Endothelial cell of umbilical vein (primary cell): ENCODE measurements at regions not wholly inside any gene's neighbourhood (a gene's known extent, or its start where the extent isn't known, plus 50 kb on each side); places are given as distances from the start of the nearest gene placed in this dataset.
A peak's percentile ranks its signal among the peaks of the same experiment; 100 is the strongest.

Experiments
- BruUV-seq: library from RNA; stranded (reverse); fragments of 400-500 nt; replicated peaks from 2 replicates; lab custom pipeline; 2021; lab: Mats Ljungman, UMichigan
- CTCF ChIA-PET: fragments of 300-600, 350-600 bp; sonication (Branson Sonifier 250); formaldehyde crosslinking; loops from one replicate; lab custom pipeline; 2021; ENCODE audit warnings: antibody characterized with exemption, inconsistent platforms; lab: Charles Lee
- POLR2A ChIA-PET: fragments of 300-600, 350-600 bp; sonication (Branson Sonifier 250); formaldehyde crosslinking; loops from one replicate; lab custom pipeline; 2021; ENCODE audit warnings: antibody characterized with exemption, inconsistent platforms; lab: Charles Lee
- DNase-seq: peaks from one replicate; pipeline ENCODE4 v3.0.0-alpha.2; 2011; ENCODE audit warnings: low read depth, low spot score
- FAIRE-seq: peaks from 2 replicates; lab custom pipeline; 2011; peaks lifted over from hg19 to GRCh38; lab: Jason Lieb, UNC
- H2AFZ ChIP-seq: 2 replicates; pipeline ENCODE4 v1.6.0; 2012; ENCODE audit warnings: low read depth, low read length, control low read depth, inconsistent platforms
- H3K27ac ChIP-seq: 2 replicates; pipeline ENCODE4 v1.5.1; 2011; ENCODE audit warnings: low read depth, mild to moderate bottlenecking, control low read depth, low read length, moderate library complexity; ENCODE audit not compliant: insufficient read depth
- H3K27me3 ChIP-seq, 2 experiments: 2 replicates each; pipeline versions ENCODE4 v1.6.0 to v1.6.1; 2011; ENCODE audit warnings: low read length in 2 of 2, mixed read lengths in 1 of 2; ENCODE audit not compliant: control insufficient read depth in 2 of 2, insufficient read depth in 2 of 2
- H3K36me3 ChIP-seq, 2 experiments: 2 replicates in 1 of 2; 3 replicates in 1 of 2; pipeline ENCODE4 v1.5.1; 2011; ENCODE audit warnings: low read length in 2 of 2, mild to moderate bottlenecking in 1 of 2, moderate library complexity in 1 of 2; ENCODE audit not compliant: control insufficient read depth in 2 of 2, insufficient read depth in 2 of 2; ENCODE audit errors: extremely low read depth in 1 of 2
- H3K4me1 ChIP-seq: 3 replicates; pipeline ENCODE4 v1.5.1; 2011; ENCODE audit warnings: mild to moderate bottlenecking, low read length; ENCODE audit not compliant: control insufficient read depth, insufficient read depth; ENCODE audit errors: extremely low read depth
- H3K4me2 ChIP-seq: 2 replicates; pipeline ENCODE4 v1.6.1; 2011; ENCODE audit warnings: low read length, control low read depth, mixed read lengths; ENCODE audit not compliant: insufficient read depth
- H3K4me3 ChIP-seq, 3 experiments: fragments of 200-600 bp in 1 of 3; sonication (generic), shearing (Covaris generic) in 1 of 3; replicated peaks in 1 of 3; 2 replicates each; pipeline ENCODE4 v1.5.1; 2011 to 2016; ENCODE audit warnings: control low read depth in 3 of 3, low read length in 3 of 3, mild to moderate bottlenecking in 2 of 3, inconsistent platforms in 1 of 3, low read depth in 1 of 3, moderate library complexity in 1 of 3; ENCODE audit not compliant: insufficient read depth in 1 of 3
- H3K79me2 ChIP-seq: 2 replicates; pipeline ENCODE4 v1.6.0; 2012; ENCODE audit warnings: low read length, inconsistent platforms; ENCODE audit not compliant: control insufficient read depth, insufficient read depth
- H3K9ac ChIP-seq: replicated peaks from 2 replicates; pipeline ENCODE3; 2011; ENCODE audit warnings: low read length, control low read depth; ENCODE audit not compliant: insufficient read depth; ENCODE audit errors: extremely low read depth
- H3K9me1 ChIP-seq: replicated peaks from 3 replicates; pipeline ENCODE4 v1.6.0; 2011; ENCODE audit warnings: mild to moderate bottlenecking, low read length; ENCODE audit not compliant: control insufficient read depth, insufficient read depth; ENCODE audit errors: extremely low read depth
- H3K9me3 ChIP-seq: replicated peaks from 2 replicates; pipeline ENCODE4 v1.5.1; 2012; ENCODE audit warnings: low read length, inconsistent platforms; ENCODE audit not compliant: control insufficient read depth, insufficient read depth
- H4K20me1 ChIP-seq: replicated peaks from 2 replicates; pipeline ENCODE3; 2011; ENCODE audit warnings: mild to moderate bottlenecking, low read length; ENCODE audit not compliant: control insufficient read depth, insufficient read depth; ENCODE audit errors: extremely low read depth
- EZH2 ChIP-seq: IDR thresholded peaks from 2 replicates; pipeline ENCODE4 v1.6.1; 2012; ENCODE audit warnings: borderline replicate concordance, low read depth, mild to moderate bottlenecking, moderate library complexity, low read length, inconsistent platforms; ENCODE audit not compliant: severe bottlenecking
- FOS ChIP-seq: IDR thresholded peaks from 2 replicates; pipeline ENCODE4 v1.6.1; 2011; ENCODE audit warnings: mild to moderate bottlenecking, low read length, moderate library complexity, borderline replicate concordance; ENCODE audit not compliant: insufficient read depth
- GATA2 ChIP-seq: IDR thresholded peaks from 2 replicates; pipeline ENCODE4 v1.7.0; 2011; ENCODE audit warnings: low read depth, mild to moderate bottlenecking, moderate library complexity, mixed read lengths, low read length; ENCODE audit not compliant: insufficient read length, insufficient read depth
- JUN ChIP-seq: IDR thresholded peaks from 2 replicates; pipeline ENCODE4 v1.6.1; 2011; ENCODE audit warnings: borderline replicate concordance, low read depth; ENCODE audit not compliant: insufficient read length, insufficient read depth
- MYC ChIP-seq: IDR thresholded peaks from one replicate; pipeline ENCODE4 v1.6.1; 2011; ENCODE audit warnings: mild to moderate bottlenecking, low read depth, low read length
- POLR2A ChIP-seq: IDR thresholded peaks from 2 replicates; pipeline ENCODE4 v1.6.1; 2012; ENCODE audit warnings: low read depth, mild to moderate bottlenecking, control low read depth, low read length
- POLR2AphosphoS5 ChIP-seq: IDR thresholded peaks from 2 replicates; pipeline ENCODE4 v1.6.1; 2012; ENCODE audit warnings: low read depth, mild to moderate bottlenecking, control low read depth, low read length, moderate library complexity; ENCODE audit not compliant: insufficient read depth
- dilution Hi-C: fragments of 300-500 bp; cut with MboI; formaldehyde crosslinking; loops from one replicate; pipeline ENCODE4 v1.15.0; 2019; ENCODE audit warnings: low sequenced_read_pairs; ENCODE audit not compliant: extremely low pct_ligation_motif_present
- intact Hi-C: fragments of 100-400 bp; cut with micrococcal nuclease; formaldehyde crosslinking; loops from one replicate; pipeline ENCODE4 v1.10.0; 2022
- TF ChIP-seq, protein P1 (sequence below), 2 donors: IDR thresholded peaks; 1 replicate in 1 of 2; 2 replicates in 1 of 2; pipeline ENCODE4 v1.5.1; 2011; ENCODE audit warnings: low read length in 2 of 2, mild to moderate bottlenecking in 2 of 2, moderate library complexity in 2 of 2, control low read depth in 1 of 2, inconsistent platforms in 1 of 2, low read depth in 1 of 2; ENCODE audit not compliant: insufficient read depth in 1 of 2; ENCODE audit errors: extremely low read depth in 1 of 2
- TF ChIP-seq, protein P2 (sequence below): IDR thresholded peaks from 2 replicates; pipeline ENCODE4 v1.6.1; 2011; ENCODE audit not compliant: insufficient read depth, insufficient read length

DNA sequence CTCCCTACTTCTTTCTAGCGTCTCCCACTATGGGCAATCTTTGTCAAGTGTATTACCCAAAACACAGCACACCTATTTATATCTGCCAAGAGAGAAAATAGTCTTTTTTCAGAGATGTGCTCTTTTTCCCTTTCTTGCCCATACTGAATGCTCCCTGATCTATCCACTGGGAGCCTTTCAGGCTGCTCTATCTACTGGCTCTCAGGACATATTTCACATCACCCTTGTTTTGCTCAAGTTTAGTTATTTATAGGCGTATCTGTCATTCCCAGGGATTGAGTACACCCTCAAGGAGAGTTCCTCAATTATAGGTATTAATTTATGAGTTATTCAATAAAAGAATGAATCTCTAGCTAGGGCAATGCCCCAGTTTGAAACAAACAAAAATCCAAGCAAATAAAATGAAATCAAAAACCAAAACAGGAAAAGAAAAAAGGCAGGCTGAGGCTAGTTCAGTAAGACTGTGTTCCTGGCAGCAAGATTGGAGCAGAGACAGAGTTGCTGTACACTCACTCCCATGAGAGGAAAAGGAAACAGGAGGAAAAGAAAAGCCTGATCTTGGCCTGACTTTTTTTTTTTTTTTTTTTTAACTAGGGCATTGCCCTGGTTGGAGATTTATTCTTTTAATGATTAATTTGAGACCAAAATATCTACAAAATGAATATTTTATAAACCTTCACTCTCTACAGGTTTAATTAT lies 665.9 kb upstream of the PCDH15 start:
- ChIA-PET CTCF (no interaction called here), POLR2A (no interaction called here)
- FAIRE-seq (no peak), DNase-seq (peak; percentile 2)
- no peak overlapping the region for H3K4me3 ChIP-seq
- H3K79me2 ChIP-seq: no peaks in the 10 kb centered on the region
- no peak overlapping the region for H3K9ac ChIP-seq
- H2AFZ ChIP-seq: no peak overlapping the region
- H3K9me1 ChIP-seq: no peaks in the 10 kb centered on the region
- intact Hi-C loops: no loop called here
- H3K27me3 ChIP-seq: no peaks in the 10 kb centered on the region
- no TSS peak for BruUV-seq
- no peak for TF ChIP-seq JUN
- no peak for TF ChIP-seq EZH2
- no peak for TF ChIP-seq GATA2
- no peak for TF ChIP-seq POLR2A
- TF ChIP-seq, protein P1, sequence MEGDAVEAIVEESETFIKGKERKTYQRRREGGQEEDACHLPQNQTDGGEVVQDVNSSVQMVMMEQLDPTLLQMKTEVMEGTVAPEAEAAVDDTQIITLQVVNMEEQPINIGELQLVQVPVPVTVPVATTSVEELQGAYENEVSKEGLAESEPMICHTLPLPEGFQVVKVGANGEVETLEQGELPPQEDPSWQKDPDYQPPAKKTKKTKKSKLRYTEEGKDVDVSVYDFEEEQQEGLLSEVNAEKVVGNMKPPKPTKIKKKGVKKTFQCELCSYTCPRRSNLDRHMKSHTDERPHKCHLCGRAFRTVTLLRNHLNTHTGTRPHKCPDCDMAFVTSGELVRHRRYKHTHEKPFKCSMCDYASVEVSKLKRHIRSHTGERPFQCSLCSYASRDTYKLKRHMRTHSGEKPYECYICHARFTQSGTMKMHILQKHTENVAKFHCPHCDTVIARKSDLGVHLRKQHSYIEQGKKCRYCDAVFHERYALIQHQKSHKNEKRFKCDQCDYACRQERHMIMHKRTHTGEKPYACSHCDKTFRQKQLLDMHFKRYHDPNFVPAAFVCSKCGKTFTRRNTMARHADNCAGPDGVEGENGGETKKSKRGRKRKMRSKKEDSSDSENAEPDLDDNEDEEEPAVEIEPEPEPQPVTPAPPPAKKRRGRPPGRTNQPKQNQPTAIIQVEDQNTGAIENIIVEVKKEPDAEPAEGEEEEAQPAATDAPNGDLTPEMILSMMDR (IDR thresholded peaks at IDR 0.05; ENCODE audit: extremely low read depth in 1 of 2, insufficient read depth in 1 of 2, low read depth in 1 of 2, low read length in 2 of 2): no peak
- TF ChIP-seq MYC: no peak
- TF ChIP-seq POLR2AphosphoS5: no peak
- TF ChIP-seq FOS: no peak
- TF ChIP-seq, protein P2, sequence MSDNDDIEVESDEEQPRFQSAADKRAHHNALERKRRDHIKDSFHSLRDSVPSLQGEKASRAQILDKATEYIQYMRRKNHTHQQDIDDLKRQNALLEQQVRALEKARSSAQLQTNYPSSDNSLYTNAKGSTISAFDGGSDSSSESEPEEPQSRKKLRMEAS: no peak
- H4K20me1 ChIP-seq: no peaks in the 10 kb centered on the region
- dilution Hi-C loops: no loop called here
- no peak overlapping the region for H3K27ac ChIP-seq
- H3K9me3 ChIP-seq: no peaks in the 10 kb centered on the region
- no peak overlapping the region for H3K4me2 ChIP-seq
- H3K36me3 ChIP-seq: no peaks in the 10 kb centered on the region
- no peaks in the 10 kb centered on the region for H3K4me1 ChIP-seq
